GM12872 (cell line): ENCODE measurements at regions not wholly inside any gene's neighbourhood (a gene's known extent, or its start where the extent isn't known, plus 50 kb on each side); places are given as distances from the start of the nearest gene placed in this dataset.

ENCODE experiments used
- CTCF ChIP-seq: IDR thresholded peaks from 3 replicates; pipeline ENCODE4 v1.5.1; 2011; ENCODE audit warnings: low read depth, mild to moderate bottlenecking, low read length, moderate library complexity; ENCODE audit not compliant: insufficient read depth

- no peak for TF ChIP-seq CTCF
These were observed 790.6 kb upstream of the AUTS2 start for GRCh38 chr7:68807666-68808065.

GRCh38 chr7:68813551-68814080, 784.7 kb upstream of the AUTS2 start:
- no peak for TF ChIP-seq CTCF

- TF ChIP-seq CTCF = no peak
These were observed 781.8 kb upstream of the AUTS2 start for GRCh38 chr7:68816491-68816890.

GRCh38 chr7:68820321-68820720, 778.0 kb upstream of the AUTS2 start:
- no peak for TF ChIP-seq CTCF

GRCh38 chr7:68821846-68822245, 776.4 kb upstream of the AUTS2 start:
- no peak for TF ChIP-seq CTCF

- TF ChIP-seq CTCF = no peak
These were observed 774.1 kb upstream of the AUTS2 start for GRCh38 chr7:68823996-68824780.

- no peak for TF ChIP-seq CTCF
These were observed 769.7 kb upstream of the AUTS2 start for GRCh38 chr7:68828575-68828974.
